Fibroblast of mammary gland (primary cell): ENCODE measurements at regions not wholly inside any gene's neighbourhood (a gene's known extent, or its start where the extent isn't known, plus 50 kb on each side); places are given as distances from the start of the nearest gene placed in this dataset.

Experiments used
- DNase-seq: peaks from one replicate; pipeline ENCODE4 v3.0.0-alpha.2; 2010; ENCODE audit warnings: low read depth
- H3K4me3 ChIP-seq: 2 replicates; pipeline ENCODE4 v1.5.1; 2011; ENCODE audit warnings: low read depth, mild to moderate bottlenecking, low read length, moderate library complexity; ENCODE audit not compliant: control insufficient read depth
- TF ChIP-seq, protein P1 (sequence below): conservative IDR thresholded peaks from 2 replicates; pipeline ENCODE4 v1.5.1; 2011; ENCODE audit warnings: low read depth, low read length, inconsistent platforms; ENCODE audit not compliant: control insufficient read depth, insufficient read depth

- H3K4me3 ChIP-seq = no peak overlapping the region
- TF ChIP-seq, protein P1, sequence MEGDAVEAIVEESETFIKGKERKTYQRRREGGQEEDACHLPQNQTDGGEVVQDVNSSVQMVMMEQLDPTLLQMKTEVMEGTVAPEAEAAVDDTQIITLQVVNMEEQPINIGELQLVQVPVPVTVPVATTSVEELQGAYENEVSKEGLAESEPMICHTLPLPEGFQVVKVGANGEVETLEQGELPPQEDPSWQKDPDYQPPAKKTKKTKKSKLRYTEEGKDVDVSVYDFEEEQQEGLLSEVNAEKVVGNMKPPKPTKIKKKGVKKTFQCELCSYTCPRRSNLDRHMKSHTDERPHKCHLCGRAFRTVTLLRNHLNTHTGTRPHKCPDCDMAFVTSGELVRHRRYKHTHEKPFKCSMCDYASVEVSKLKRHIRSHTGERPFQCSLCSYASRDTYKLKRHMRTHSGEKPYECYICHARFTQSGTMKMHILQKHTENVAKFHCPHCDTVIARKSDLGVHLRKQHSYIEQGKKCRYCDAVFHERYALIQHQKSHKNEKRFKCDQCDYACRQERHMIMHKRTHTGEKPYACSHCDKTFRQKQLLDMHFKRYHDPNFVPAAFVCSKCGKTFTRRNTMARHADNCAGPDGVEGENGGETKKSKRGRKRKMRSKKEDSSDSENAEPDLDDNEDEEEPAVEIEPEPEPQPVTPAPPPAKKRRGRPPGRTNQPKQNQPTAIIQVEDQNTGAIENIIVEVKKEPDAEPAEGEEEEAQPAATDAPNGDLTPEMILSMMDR = no peak
- no peak for DNase-seq
Measured at GRCh38 chr6:156013155-156013554, 557.5 kb upstream of the NOX3 start.

- no peak for DNase-seq
- no peak overlapping the region for H3K4me3 ChIP-seq
- TF ChIP-seq, protein P1 = no peak
Measured at GRCh38 chr6:156009656-156010055, 554.0 kb upstream of the NOX3 start.

DNA sequence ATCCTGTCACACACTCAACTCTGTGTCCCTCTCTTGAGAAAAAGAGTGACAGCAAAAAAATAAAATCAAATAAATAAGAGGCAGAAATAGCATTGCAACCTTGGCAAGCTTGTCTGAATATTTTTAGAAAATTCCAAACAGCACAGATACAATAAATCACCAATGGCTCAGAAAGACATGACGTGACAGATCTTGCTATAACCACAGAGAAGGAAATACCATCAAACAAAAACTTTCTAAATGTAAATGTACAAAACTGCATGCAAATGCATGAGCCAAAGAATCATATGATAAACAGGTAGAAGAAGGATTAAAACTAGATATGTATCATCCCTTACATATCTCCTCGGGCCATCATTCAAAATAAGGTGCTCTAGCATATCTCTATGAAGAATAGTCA lies 549.2 kb upstream of the NOX3 start:
- no peak for DNase-seq
- TF ChIP-seq, protein P1 = no peak

DNA sequence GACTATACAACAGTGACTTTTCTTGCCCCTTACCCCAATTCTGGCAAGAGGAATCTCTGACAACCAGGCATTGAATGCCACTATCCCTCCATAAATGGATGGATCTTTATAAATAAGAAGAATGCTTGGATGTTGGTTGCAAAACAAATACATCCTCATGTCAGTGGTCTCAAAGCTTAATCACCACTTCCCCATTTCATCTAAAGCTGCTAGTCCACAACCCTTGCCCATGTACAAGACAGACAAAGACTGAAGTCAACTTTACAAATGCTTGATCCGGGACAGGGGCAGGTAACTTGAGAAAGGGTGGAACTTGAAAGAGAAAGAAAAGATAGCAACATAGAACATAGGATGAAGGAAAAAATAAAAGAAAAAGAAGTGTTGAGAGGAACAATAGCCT lies 540.5 kb upstream of the NOX3 start:
- H3K4me3 ChIP-seq = no peak overlapping the region
- TF ChIP-seq, protein P1 = no peak
- no peak for DNase-seq

More for the DNA sequence above, 549.2 kb upstream of the NOX3 start:
- no peak overlapping the region for H3K4me3 ChIP-seq

DNA sequence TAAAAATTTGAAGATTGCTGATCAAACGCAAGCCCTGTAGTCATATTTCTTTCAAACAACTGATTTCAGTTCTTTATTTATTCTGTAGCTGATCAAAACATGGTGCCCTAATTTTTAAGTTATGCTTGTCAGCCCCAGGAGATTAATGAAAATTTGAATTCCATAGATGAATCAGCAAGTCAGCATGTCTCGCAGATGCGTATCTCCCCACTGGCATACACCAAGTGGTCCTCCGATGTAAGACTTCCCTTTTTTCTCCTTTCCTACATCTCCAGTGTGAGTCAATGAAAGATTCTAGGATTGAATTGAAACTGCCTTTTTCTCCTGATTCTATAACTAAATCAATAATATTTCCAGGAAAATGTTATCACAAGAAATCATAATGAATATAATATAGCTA lies 539.6 kb upstream of the NOX3 start:
- DNase-seq = no peak
- TF ChIP-seq, protein P1 = no peak
- no peak overlapping the region for H3K4me3 ChIP-seq

GRCh38 chr6:155994086-155994485 lies 538.4 kb upstream of the NOX3 start:
- no peak for DNase-seq

GRCh38 chr6:155993240-155993639 lies 537.6 kb upstream of the NOX3 start:
- no peak for DNase-seq
- no peak overlapping the region for H3K4me3 ChIP-seq
- TF ChIP-seq, protein P1 = no peak

More at GRCh38 chr6:155994086-155994485, 538.4 kb upstream of the NOX3 start:
- TF ChIP-seq, protein P1 = no peak
- H3K4me3 ChIP-seq = no peak overlapping the region
